ENCODE measurements at regions not wholly inside any gene's neighbourhood (a gene's known extent, or its start where the extent isn't known, plus 50 kb on each side); places are given as distances from the start of the nearest gene placed in this dataset.
"Not testable (repeated sequence)": the region's sequence is repeated elsewhere in the genome, so short reads cannot be mapped to it uniquely, and the experiment has no call there.

- POLR2A ChIA-PET (ENCODE audit: low non-redundant PET), result no interaction called here
Measured at GRCh38 chr5:175335691-175336090, 108.3 kb downstream of the DRD1 start.

DNA sequence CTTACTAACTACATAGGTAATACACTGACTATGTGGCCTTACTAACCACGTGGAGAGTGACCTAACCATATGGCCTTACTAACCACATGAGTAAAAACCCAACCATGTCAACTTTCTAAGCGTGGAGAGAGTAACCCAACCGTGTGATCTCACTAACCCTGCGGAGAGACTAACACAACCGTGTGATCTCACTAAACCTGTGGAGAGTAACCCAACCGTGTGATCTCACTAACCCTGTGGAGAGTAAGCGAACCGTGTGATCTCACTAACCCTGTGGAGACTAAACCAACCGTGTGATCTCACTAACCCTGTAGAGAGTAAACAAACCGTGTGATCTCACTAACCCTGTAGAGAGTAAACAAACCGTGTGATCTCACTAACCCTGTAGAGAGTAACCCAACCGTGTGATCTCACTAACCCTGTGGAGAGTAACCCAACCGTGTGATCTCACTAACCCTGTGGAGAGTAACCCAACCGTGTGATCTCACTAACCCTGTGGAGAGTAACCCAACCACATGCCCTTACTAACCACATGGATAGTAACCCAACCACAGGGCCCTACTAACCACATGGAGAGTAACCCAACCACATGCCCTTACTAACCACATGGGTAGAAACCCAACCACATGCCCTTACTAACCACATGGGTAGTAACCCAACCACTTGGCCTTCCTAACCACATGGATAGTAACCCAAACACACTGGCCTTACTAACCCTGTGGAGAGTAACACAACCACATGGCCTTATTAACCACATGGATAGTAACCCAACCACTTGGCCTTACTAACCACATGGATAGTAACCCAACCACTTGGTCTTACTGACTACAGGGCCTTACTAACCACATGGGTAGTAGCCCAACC lies 112.6 kb downstream of the DRD1 start:
- H3K4me1 ChIP-seq (ENCODE audit: insufficient read depth, low read length, poor library complexity, severe bottlenecking); H3K27ac ChIP-seq (ENCODE audit: low read depth, low read length, poor library complexity, severe bottlenecking); H3K9me3 ChIP-seq (ENCODE audit: low read depth, low read length, poor library complexity, severe bottlenecking); H3K36me3 ChIP-seq (ENCODE audit: insufficient read depth, low read length, poor library complexity, severe bottlenecking); CTCF ChIA-PET; POLR2A ChIA-PET (ENCODE audit: low non-redundant PET); BruUV-seq (replicated peaks); H3K27me3 ChIP-seq (replicated peaks; ENCODE audit: insufficient read depth, low read depth, low read length, poor library complexity); DNase-seq (ENCODE audit: low spot score); intact Hi-C loops (cut with micrococcal nuclease; ENCODE audit: unreplicated experiment); H3K4me3 ChIP-seq (ENCODE audit: low read depth, low read length, poor library complexity, severe bottlenecking): not testable (repeated sequence)

More at GRCh38 chr5:175335691-175336090, 108.3 kb downstream of the DRD1 start:
- Histone ChIP-seq H3K9me3 (ENCODE audit: low read depth, low read length, poor library complexity, severe bottlenecking) (no peaks in the 10 kb centered on the region), H3K4me1 (ENCODE audit: insufficient read depth, low read length, poor library complexity, severe bottlenecking) (no peaks in the 10 kb centered on the region), H3K27ac (ENCODE audit: low read depth, low read length, poor library complexity, severe bottlenecking) (no peak overlapping the region), H3K36me3 (ENCODE audit: insufficient read depth, low read length, poor library complexity, severe bottlenecking) (no peaks in the 10 kb centered on the region), H3K27me3 (replicated peaks; ENCODE audit: insufficient read depth, low read depth, low read length, poor library complexity) (no peaks in the 10 kb centered on the region), H3K4me3 (ENCODE audit: low read depth, low read length, poor library complexity, severe bottlenecking) (no peak overlapping the region)
- CTCF ChIA-PET, result no interaction called here
- TF ChIP-seq, protein P1, sequence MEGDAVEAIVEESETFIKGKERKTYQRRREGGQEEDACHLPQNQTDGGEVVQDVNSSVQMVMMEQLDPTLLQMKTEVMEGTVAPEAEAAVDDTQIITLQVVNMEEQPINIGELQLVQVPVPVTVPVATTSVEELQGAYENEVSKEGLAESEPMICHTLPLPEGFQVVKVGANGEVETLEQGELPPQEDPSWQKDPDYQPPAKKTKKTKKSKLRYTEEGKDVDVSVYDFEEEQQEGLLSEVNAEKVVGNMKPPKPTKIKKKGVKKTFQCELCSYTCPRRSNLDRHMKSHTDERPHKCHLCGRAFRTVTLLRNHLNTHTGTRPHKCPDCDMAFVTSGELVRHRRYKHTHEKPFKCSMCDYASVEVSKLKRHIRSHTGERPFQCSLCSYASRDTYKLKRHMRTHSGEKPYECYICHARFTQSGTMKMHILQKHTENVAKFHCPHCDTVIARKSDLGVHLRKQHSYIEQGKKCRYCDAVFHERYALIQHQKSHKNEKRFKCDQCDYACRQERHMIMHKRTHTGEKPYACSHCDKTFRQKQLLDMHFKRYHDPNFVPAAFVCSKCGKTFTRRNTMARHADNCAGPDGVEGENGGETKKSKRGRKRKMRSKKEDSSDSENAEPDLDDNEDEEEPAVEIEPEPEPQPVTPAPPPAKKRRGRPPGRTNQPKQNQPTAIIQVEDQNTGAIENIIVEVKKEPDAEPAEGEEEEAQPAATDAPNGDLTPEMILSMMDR (conservative IDR thresholded peaks at IDR 0.05; ENCODE audit: low read depth, low read length), result no peak
- no peak for TF ChIP-seq EZH2 (IDR thresholded peaks at IDR 0.05; ENCODE audit: borderline replicate concordance, low read depth, low read length, poor library complexity, severe bottlenecking)
- intact Hi-C loops (cut with micrococcal nuclease; ENCODE audit: unreplicated experiment), result no loop called here
- no peak for DNase-seq (ENCODE audit: low spot score)
- no TSS peak for BruUV-seq (replicated peaks)

- H3K4me3 ChIP-seq (ENCODE audit: low read depth, low read length, poor library complexity, severe bottlenecking), result no peak overlapping the region
- intact Hi-C loops (cut with micrococcal nuclease; ENCODE audit: unreplicated experiment), result no loop called here
- ChIA-PET POLR2A (ENCODE audit: low non-redundant PET) (no interaction called here), CTCF (no interaction called here)
- H3K4me1 ChIP-seq (ENCODE audit: insufficient read depth, low read length, poor library complexity, severe bottlenecking), result no peaks in the 10 kb centered on the region
- no peaks in the 10 kb centered on the region for H3K27me3 ChIP-seq (replicated peaks; ENCODE audit: insufficient read depth, low read depth, low read length, poor library complexity)
- no peak for TF ChIP-seq EZH2 (IDR thresholded peaks at IDR 0.05; ENCODE audit: borderline replicate concordance, low read depth, low read length, poor library complexity, severe bottlenecking)
- TF ChIP-seq, protein P1 (conservative IDR thresholded peaks at IDR 0.05; ENCODE audit: low read depth, low read length), result no peak
- no peaks in the 10 kb centered on the region for H3K9me3 ChIP-seq (ENCODE audit: low read depth, low read length, poor library complexity, severe bottlenecking)
- H3K36me3 ChIP-seq (ENCODE audit: insufficient read depth, low read length, poor library complexity, severe bottlenecking), result no peaks in the 10 kb centered on the region
- BruUV-seq (replicated peaks), result no TSS peak
- DNase-seq (ENCODE audit: low spot score), result no peak
- H3K27ac ChIP-seq (ENCODE audit: low read depth, low read length, poor library complexity, severe bottlenecking), result no peak overlapping the region
Measured at GRCh38 chr5:175329976-175330375, 114.0 kb downstream of the DRD1 start.

GRCh38 chr5:175328687-175329086 lies 115.3 kb downstream of the DRD1 start:
- Histone ChIP-seq H3K27ac (ENCODE audit: low read depth, low read length, poor library complexity, severe bottlenecking) (no peak overlapping the region), H3K4me3 (ENCODE audit: low read depth, low read length, poor library complexity, severe bottlenecking) (no peak overlapping the region), H3K36me3 (ENCODE audit: insufficient read depth, low read length, poor library complexity, severe bottlenecking) (no peaks in the 10 kb centered on the region), H3K4me1 (ENCODE audit: insufficient read depth, low read length, poor library complexity, severe bottlenecking) (no peaks in the 10 kb centered on the region), H3K27me3 (replicated peaks; ENCODE audit: insufficient read depth, low read depth, low read length, poor library complexity) (no peaks in the 10 kb centered on the region), H3K9me3 (ENCODE audit: low read depth, low read length, poor library complexity, severe bottlenecking) (no peaks in the 10 kb centered on the region)
- no peak for DNase-seq (ENCODE audit: low spot score)
- no TSS peak for BruUV-seq (replicated peaks)
- intact Hi-C loops (cut with micrococcal nuclease; ENCODE audit: unreplicated experiment), result no loop called here
- no peak for TF ChIP-seq EZH2 (IDR thresholded peaks at IDR 0.05; ENCODE audit: borderline replicate concordance, low read depth, low read length, poor library complexity, severe bottlenecking)
- TF ChIP-seq, protein P1 (conservative IDR thresholded peaks at IDR 0.05; ENCODE audit: low read depth, low read length), result no peak
- CTCF ChIA-PET, result no interaction called here
- POLR2A ChIA-PET (ENCODE audit: low non-redundant PET), result no interaction called here

Measured in A673 (cell line).